Right lobe of liver (tissue), 6 donors: ENCODE measurements at regions not wholly inside any gene's neighbourhood (a gene's known extent, or its start where the extent isn't known, plus 50 kb on each side); places are given as distances from the start of the nearest gene placed in this dataset.

Source experiments
- ATAC-seq, 4 donors: fragments of 200-7000 bp; cut with Tn5 transposase; one replicate each; pipeline ENCODE4 v1.9.1; 2020; ENCODE audit warnings: mild to moderate bottlenecking in 4 of 4, moderate library complexity in 4 of 4
- DNase-seq, 3 donors: peaks; one replicate each; pipeline ENCODE4 v3.0.0-alpha.2; 2020
- H3K27ac ChIP-seq, 3 donors: fragments of 200-600 bp; one replicate each; pipeline ENCODE4 v1.8.0; 2022
- H3K27me3 ChIP-seq, 2 donors: fragments of 200-600 bp; one replicate each; pipeline ENCODE4 v1.8.0; 2022
- H3K36me3 ChIP-seq, 4 donors: fragments of 200-600 bp; sonication (generic) in 1 of 4; one replicate each; pipeline versions ENCODE4 v1.5.1 to v1.8.0; 2017 to 2022; ENCODE audit warnings: control low read depth in 1 of 4
- H3K4me1 ChIP-seq, 4 donors: fragments of 200-600 bp; sonication (generic) in 1 of 4; one replicate each; pipeline versions ENCODE4 v1.5.1 to v1.8.0; 2017 to 2022; ENCODE audit warnings: control low read depth in 1 of 4
- H3K4me3 ChIP-seq, 3 donors: fragments of 200-600 bp; one replicate each; pipeline ENCODE4 v1.8.0; 2022
- H3K9me3 ChIP-seq, 4 donors: fragments of 200-600 bp; sonication (generic) in 1 of 4; one replicate each; pipeline versions ENCODE4 v1.5.1 to v1.8.0; 2017 to 2022; ENCODE audit warnings: control low read depth in 1 of 4
- POLR2A ChIP-seq: fragments of 450-650 bp; IDR thresholded peaks from one replicate; pipeline ENCODE4 v1.6.1; 2017; ENCODE audit warnings: antibody characterized with exemption, mild to moderate bottlenecking
- WGBS: methylation state at CpG from one replicate; pipeline ENCODE4 v1.1.6; 2018; ENCODE audit warnings: low coverage, low lambda C conversion rate; ENCODE audit not compliant: insufficient coverage; ENCODE audit errors: missing lambda C conversion rate; 5-methylcytosine and 5-hydroxymethylcytosine counted together
- intact Hi-C, 2 donors: fragments of 100-400 bp; cut with DNase I; formaldehyde crosslinking; loops; one replicate each; pipeline versions ENCODE4 v1.11.2 to v1.14.1; 2022
- TF ChIP-seq, protein P1 (sequence below), 4 donors: fragments of 200-600 bp in 3 of 4; fragments of 450-650 bp in 1 of 4; IDR thresholded peaks; one replicate each; pipeline versions ENCODE4 v1.5.1 to v1.8.0; 2016 to 2022; ENCODE audit warnings: antibody characterized with exemption in 4 of 4, mild to moderate bottlenecking in 2 of 4
- donor health status: DM: no; HTN: yes; CAD: no.
- donor health status: DM: no; HTN: no; CAD: no.
- donor health status: DM: no; HTN: no; CAD: no.
- donor health status: DM: no; HTN: yes; CAD: no.
- donor health status: DM: no; HTN: yes; CAD: no.

DNA sequence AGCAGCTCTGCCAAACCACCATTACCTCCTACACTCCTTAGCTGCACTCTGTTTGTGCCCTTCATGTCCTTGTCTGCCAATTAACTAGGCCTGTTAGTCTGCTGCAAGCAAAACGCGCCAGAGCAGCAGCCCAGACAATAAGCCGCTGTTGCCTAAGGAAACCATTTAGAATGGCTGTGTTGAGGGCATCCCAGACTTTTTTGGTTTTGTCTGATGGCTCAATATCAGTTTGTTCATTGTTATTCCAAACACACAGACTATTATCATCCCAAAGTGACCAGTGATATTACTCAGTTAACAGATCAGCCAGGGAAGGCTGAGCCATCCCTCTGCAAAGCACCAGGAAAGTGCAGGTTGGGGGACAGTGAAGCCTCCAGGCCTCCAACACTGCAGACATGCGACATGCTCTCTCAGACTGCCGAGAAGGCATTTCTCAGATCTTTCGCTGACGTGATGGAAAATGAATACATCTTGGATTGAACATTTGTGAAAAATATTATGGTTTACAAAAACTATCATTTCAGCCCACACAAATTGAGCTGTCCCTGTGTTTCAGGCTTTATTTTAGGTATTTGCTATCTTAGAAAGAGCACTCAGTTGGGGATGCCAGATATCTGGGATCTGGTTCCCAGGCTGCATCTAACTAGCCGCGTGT lies 182.0 kb upstream of the HNRNPA3 start:
- TF ChIP-seq POLR2A, result no peak
- TF ChIP-seq, protein P1, sequence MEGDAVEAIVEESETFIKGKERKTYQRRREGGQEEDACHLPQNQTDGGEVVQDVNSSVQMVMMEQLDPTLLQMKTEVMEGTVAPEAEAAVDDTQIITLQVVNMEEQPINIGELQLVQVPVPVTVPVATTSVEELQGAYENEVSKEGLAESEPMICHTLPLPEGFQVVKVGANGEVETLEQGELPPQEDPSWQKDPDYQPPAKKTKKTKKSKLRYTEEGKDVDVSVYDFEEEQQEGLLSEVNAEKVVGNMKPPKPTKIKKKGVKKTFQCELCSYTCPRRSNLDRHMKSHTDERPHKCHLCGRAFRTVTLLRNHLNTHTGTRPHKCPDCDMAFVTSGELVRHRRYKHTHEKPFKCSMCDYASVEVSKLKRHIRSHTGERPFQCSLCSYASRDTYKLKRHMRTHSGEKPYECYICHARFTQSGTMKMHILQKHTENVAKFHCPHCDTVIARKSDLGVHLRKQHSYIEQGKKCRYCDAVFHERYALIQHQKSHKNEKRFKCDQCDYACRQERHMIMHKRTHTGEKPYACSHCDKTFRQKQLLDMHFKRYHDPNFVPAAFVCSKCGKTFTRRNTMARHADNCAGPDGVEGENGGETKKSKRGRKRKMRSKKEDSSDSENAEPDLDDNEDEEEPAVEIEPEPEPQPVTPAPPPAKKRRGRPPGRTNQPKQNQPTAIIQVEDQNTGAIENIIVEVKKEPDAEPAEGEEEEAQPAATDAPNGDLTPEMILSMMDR (IDR thresholded peaks at IDR 0.05), result no peak
- DNase-seq (no peak), ATAC-seq (no peak)
- 73% methylated on average over 9 of the region's 9 CpGs for WGBS
- no peak overlapping the region for H3K4me3 ChIP-seq
- no peaks in the 10 kb centered on the region for H3K9me3 ChIP-seq
- no peaks in the 10 kb centered on the region for H3K4me1 ChIP-seq
- H3K27me3 ChIP-seq, result no peaks in the 10 kb centered on the region
- intact Hi-C loops, result no loop called here
- H3K27ac ChIP-seq, result no peak overlapping the region
- H3K36me3 ChIP-seq, result no peaks in the 10 kb centered on the region

- Histone ChIP-seq H3K27ac (no peak overlapping the region), H3K36me3 (no peaks in the 10 kb centered on the region), H3K9me3 (no peaks in the 10 kb centered on the region), H3K4me1 (no peaks in the 10 kb centered on the region), H3K27me3 (no peaks in the 10 kb centered on the region), H3K4me3 (no peak overlapping the region)
- no peak for TF ChIP-seq POLR2A
- TF ChIP-seq, protein P1 (IDR thresholded peaks at IDR 0.05), result no peak
- ATAC-seq, result no peak
- intact Hi-C loops, result no loop called here
- DNase-seq, result no peak
- 60% methylated on average over 3 of the region's 3 CpGs for WGBS
These were observed 181.0 kb upstream of the HNRNPA3 start for GRCh38 chr2:177031438-177032180.

DNA sequence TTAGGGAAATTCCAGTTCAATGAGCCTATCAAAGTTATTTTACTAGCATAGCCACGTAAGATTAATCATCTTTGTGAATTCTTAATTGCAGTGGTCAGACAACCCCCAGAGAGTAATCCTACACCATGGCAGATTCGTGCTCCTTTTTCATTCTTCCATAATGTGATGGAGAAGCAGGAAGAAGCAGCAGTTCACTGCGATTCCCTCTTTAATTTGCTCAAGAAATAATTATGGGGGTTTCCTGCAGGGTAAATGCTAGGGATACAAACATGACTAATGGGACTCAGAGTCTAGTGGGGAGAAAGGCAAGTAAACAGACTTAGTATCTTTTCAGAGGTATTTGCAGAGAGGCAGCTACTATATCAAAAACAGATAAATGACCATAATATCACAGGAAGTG lies 175.8 kb upstream of the HNRNPA3 start:
- TF ChIP-seq, protein P1 (IDR thresholded peaks at IDR 0.05), result no peak
- TF ChIP-seq POLR2A, result no peak
- Histone ChIP-seq H3K9me3 (no peaks in the 10 kb centered on the region), H3K4me1 (no peaks in the 10 kb centered on the region), H3K36me3 (no peaks in the 10 kb centered on the region), H3K4me3 (no peak overlapping the region), H3K27me3 (no peaks in the 10 kb centered on the region), H3K27ac (no peak overlapping the region)
- no peak for DNase-seq
- intact Hi-C loops, result no loop called here
- ATAC-seq, result no peak
- 23% methylated on average over 3 of the region's 3 CpGs for WGBS

DNA sequence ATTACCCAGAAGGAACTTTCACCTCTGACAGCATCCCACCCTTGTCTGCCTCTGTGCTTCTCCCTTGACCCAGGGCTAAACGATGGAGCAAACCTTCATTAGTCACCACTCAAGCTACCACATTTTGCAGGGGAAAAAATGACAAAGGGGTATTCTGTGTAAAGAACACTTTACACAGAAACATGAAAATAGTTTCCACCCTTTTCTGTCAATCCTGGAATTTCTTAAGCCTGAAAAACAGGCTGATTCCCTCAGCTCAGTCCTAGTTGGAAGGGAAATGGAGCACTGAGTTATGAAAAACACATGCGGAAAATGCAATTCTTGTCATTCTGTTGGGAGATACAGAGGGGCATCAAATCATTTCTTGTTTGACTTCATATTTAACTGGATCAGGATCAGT lies 175.0 kb upstream of the HNRNPA3 start:
- H3K4me3 ChIP-seq, result no peak overlapping the region
- ATAC-seq, result no peak
- H3K27ac ChIP-seq, result no peak overlapping the region
- no peaks in the 10 kb centered on the region for H3K27me3 ChIP-seq
- TF ChIP-seq, protein P1 (IDR thresholded peaks at IDR 0.05), result no peak
- no peak for TF ChIP-seq POLR2A
- no peak for DNase-seq
- H3K36me3 ChIP-seq, result no peaks in the 10 kb centered on the region
- H3K4me1 ChIP-seq, result no peaks in the 10 kb centered on the region
- WGBS, result 69% methylated on average over 2 of the region's 2 CpGs
- no peaks in the 10 kb centered on the region for H3K9me3 ChIP-seq
- intact Hi-C loops, result no loop called here
